Right lung (tissue), 2 donors: ENCODE measurements at regions not wholly inside any gene's neighbourhood (a gene's known extent, or its start where the extent isn't known, plus 50 kb on each side); places are given as distances from the start of the nearest gene placed in this dataset.
A peak's percentile ranks its signal among the peaks of the same experiment; 100 is the strongest.
"Not testable (repeated sequence)": the region's sequence is repeated elsewhere in the genome, so short reads cannot be mapped to it uniquely, and the experiment has no call there.

ENCODE experiments used
- DNase-seq, 2 donors: peaks; one replicate each; pipeline ENCODE4 v3.0.0-alpha.2; 2013

- DNase-seq = not testable (repeated sequence)
Observed at GRCh38 chr14:37891500-37891899, 296.1 kb downstream of the TTC6 start.

- DNase-seq = no peak
Observed at GRCh38 chr14:37894463-37894862, 299.0 kb downstream of the TTC6 start.

DNA sequence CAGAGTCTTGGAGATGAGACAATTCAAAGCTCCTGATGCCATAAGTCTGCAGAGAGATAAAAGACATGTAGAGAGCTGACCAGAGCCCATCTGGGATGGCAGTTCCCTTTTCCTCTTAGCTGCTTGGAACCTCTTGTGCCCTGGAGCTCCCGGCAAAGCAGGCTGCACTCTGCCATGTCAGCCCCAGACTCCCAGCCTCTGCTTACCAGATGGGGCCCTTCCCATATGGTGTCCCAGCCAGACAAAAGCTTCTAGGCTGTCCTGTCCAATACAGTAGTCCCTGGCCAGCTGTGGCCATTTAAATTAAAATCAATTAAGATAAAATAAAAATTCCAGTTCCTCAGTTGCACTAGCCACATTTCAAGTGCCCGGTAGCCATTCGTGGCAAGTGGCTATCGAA lies 303.9 kb downstream of the TTC6 start:
- no peak for DNase-seq

- DNase-seq = peak; percentile 16 to 30
Observed at GRCh38 chr14:37900561-37900960, 305.1 kb downstream of the TTC6 start.

DNA sequence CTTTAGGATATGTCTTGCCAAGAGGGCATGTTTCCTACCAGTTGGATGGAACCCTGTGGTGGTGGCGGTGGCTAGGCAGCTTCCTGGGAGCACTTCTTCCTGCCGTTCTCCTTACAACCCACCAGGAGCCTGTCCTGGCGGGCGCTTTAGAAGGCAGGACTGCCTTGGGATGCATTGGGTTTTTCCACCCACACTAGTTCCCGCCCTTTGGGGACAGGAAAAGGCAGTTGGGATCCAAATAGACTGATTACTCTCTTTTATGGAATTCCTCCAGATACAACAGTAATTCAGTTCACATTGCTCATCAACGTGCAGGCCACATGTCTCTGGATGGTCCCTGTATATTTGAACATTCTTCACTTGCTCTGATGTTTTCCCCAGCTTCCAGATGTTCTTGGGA lies 305.7 kb upstream of the SSTR1 start:
- no peak for DNase-seq

DNA sequence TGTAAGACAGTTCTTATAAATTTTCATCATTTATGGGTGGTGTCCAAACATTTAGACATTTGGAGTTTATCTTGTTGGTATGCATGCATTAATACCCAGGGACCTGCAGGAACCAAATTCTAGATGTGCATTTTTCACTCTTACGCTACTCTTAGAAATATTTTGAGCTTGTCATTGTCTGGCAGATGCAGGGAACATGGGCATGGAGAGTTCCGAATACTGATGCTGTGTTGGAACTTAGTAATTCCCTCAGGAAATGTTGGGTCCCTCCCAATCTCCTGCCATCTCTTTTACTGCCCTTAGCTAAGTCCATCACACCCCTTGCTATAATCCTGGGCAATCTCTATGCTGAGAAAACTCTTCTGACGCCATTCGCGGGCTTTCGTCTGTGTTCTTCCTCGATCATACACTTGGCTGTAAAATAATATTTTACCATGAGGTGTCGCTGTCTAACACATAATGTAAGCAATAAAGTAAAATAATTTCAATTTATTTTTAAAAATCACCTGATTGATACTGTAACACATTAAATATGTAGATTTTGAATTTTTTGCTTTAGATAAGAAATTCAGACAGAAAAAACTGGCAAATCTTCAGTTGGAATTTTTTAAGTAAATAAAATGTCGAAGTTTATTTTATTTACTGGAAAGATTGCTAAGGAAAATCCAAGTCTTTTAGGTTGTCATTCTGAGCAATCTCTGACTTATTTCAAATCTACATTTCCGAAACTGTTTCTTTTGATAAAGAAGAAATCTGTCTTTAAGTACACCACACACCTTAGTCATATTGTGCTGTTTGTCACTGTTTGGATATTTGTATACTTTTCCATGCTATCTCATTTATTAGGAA lies 304.1 kb upstream of the SSTR1 start:
- peak; percentile 20 to 48 for DNase-seq

- no peak for DNase-seq
Observed at GRCh38 chr14:37924622-37925021, 283.1 kb upstream of the SSTR1 start.

DNA sequence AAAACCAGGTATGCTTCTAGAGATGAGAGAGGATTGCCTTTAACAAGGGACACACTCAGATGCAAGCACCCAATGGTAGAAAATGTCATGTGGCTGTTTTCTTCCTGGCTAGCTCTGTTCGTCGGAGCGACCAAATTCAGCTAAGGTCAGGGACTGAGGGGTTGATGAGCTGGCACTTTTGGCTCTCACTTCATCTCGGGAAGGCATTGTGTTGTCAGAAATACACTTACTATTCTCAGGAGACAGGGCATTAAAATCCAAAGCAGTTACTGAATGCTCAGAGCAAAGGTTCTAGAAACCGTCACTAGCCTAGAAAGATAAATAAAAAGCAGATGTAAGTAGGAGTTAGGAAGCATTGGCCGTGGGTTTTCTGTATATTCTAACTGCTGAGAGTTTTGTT lies 275.7 kb upstream of the SSTR1 start:
- peak; percentile 51 to 52 for DNase-seq

- peak; percentile 12 to 27 for DNase-seq
Observed at GRCh38 chr14:37932481-37932880, 275.2 kb upstream of the SSTR1 start.

- DNase-seq = no peak
Observed at GRCh38 chr14:37936971-37937370, 270.7 kb upstream of the SSTR1 start.

GRCh38 chr14:37939442-37940028 lies 268.2 kb upstream of the SSTR1 start:
- DNase-seq = no peak

DNA sequence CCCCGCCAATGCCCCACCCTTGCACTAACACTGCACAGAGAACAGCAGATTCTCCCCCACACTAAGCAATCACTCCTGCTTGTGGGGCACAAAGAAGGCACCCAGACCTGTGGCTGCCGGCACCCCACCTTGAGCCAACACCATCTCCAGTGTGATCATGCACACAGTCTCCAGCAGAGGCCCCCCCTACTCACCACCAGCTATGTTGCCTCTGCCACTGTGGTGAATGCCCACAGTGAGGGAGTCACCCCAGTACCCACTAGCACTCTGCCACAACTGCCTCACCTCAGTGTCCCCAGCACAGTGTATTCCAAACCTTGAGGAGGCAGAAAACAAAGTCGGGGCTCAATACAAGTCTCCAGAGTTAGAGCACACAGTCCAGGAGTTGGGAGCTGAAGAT lies 261.7 kb upstream of the SSTR1 start:
- DNase-seq = no peak

GRCh38 chr14:37946819-37947218 lies 260.9 kb upstream of the SSTR1 start:
- no peak for DNase-seq

GRCh38 chr14:37948266-37948665 lies 259.4 kb upstream of the SSTR1 start:
- no peak for DNase-seq

GRCh38 chr14:37968664-37969240 lies 239.0 kb upstream of the SSTR1 start:
- no peak for DNase-seq

- DNase-seq = no peak
Observed at GRCh38 chr14:37969511-37969979, 238.2 kb upstream of the SSTR1 start.

DNA sequence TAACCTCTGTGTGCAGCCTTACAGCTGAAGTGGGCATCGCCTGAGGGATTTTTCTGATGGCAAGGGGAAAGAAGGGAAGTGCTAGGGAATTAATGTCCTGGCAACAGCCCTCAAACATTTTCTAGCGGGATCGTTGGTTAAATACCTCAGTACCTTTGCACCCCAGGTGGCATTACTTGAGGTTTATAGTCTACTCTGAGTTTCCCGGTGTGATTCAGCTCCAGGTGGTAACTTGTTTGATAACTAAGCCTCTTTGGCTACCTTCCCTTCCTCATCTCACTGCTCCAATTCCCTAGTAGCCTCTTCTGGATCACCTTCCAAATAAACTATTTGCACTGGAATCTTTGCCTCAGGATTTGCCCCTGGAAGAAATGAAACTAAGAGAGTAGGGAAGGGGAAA lies 237.0 kb upstream of the SSTR1 start:
- DNase-seq = no peak

GRCh38 chr14:37972941-37973887 lies 234.5 kb upstream of the SSTR1 start:
- DNase-seq = no peak

DNA sequence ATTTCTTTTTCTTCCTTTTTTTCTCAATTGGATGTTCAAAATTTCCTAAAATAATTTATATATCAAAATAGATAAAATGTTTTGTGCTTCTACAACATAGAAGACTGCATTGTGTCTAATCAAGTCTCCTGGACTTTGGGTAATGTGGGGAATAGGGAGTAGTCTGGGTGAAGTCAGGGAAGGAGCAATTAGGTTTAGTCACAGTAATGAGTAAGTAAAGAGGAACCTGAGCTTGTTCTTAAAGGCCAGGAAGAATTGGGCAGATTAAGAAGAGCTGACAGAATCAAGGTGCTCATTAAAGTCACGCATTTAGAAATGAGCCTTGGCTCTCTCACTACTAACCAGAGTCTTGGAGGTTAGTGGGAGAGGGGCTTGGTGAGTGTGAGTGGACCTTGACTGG lies 233.3 kb upstream of the SSTR1 start:
- no peak for DNase-seq

GRCh38 chr14:37977481-37977880 lies 230.2 kb upstream of the SSTR1 start:
- no peak for DNase-seq

DNA sequence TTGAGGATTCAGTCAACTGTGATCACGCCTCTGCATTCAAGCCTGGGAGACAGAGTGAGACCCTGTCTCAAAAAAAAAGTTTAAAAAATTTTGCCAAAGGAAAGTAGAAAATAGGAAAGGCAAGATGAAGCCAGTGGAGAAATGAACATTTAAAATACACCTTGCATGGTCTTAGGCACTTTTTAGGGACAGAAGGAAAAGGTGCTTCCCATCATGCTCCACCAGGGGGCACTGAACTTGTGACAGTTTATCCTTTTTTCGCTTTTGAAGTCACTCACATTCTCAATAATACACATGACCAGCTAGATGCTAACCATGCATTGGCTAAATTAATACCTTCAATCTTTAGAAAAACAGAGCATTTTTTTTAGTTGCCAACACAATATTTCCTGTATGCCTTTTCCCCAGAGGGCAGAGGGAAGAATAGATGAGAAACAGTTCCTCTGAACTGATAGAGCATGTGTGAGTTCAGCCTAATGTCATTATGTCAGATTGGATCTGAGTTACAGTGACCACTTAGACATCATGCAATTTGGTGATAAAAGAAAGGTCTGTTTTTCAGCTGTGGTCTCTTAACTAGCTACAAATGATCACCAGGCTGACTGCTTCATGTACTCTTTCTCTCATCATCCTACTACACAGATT lies 221.8 kb upstream of the SSTR1 start:
- DNase-seq = peak; percentile 18 to 37
